CD14-positive monocyte (primary cell): ENCODE measurements at regions not wholly inside any gene's neighbourhood (a gene's known extent, or its start where the extent isn't known, plus 50 kb on each side); places are given as distances from the start of the nearest gene placed in this dataset.

Experiments
- DNase-seq, 3 donors: peaks; one replicate each; pipeline ENCODE4 v3.0.0-alpha.2; 2011 to 2022
- H2AFZ ChIP-seq: 2 replicates; pipeline ENCODE4 v1.6.0; 2012; ENCODE audit warnings: mild to moderate bottlenecking, low read depth, low read length, inconsistent platforms; ENCODE audit not compliant: insufficient read depth, poor library complexity, severe bottlenecking
- H3K27ac ChIP-seq, 2 donors: 1 replicate in 1 of 2; 2 replicates in 1 of 2; pipeline ENCODE4 v1.5.1; 2012 to 2013; ENCODE audit warnings: low read length in 2 of 2, control low read depth in 1 of 2, inconsistent platforms in 1 of 2, low read depth in 1 of 2, mild to moderate bottlenecking in 1 of 2
- H3K27me3 ChIP-seq, 2 donors: one replicate each; pipeline versions ENCODE4 v1.6.0 to v1.6.1; 2011 to 2013; ENCODE audit warnings: low read length in 2 of 2; ENCODE audit not compliant: control insufficient read depth in 2 of 2, insufficient read depth in 2 of 2
- H3K36me3 ChIP-seq, 2 donors: replicated peaks in 1 of 2; 1 replicate in 1 of 2; 2 replicates in 1 of 2; pipeline versions ENCODE4 v1.5.1 to v1.6.1; 2012 to 2013; ENCODE audit warnings: low read length in 2 of 2, control low read depth in 1 of 2, inconsistent platforms in 1 of 2, mild to moderate bottlenecking in 1 of 2; ENCODE audit not compliant: insufficient read depth in 2 of 2, control insufficient read depth in 1 of 2
- H3K4me1 ChIP-seq, 2 donors: 1 replicate in 1 of 2; 2 replicates in 1 of 2; pipeline versions ENCODE4 v1.5.1 to v1.6.1; 2012 to 2013; ENCODE audit warnings: low read length in 2 of 2, control low read depth in 1 of 2, inconsistent platforms in 1 of 2, mild to moderate bottlenecking in 1 of 2, moderate library complexity in 1 of 2; ENCODE audit not compliant: insufficient read depth in 2 of 2, control insufficient read depth in 1 of 2
- H3K4me2 ChIP-seq: replicated peaks from 2 replicates; pipeline ENCODE3; 2012; ENCODE audit warnings: low read length, moderate library complexity, mild to moderate bottlenecking; ENCODE audit not compliant: poor library complexity, severe bottlenecking; ENCODE audit errors: extremely low read depth
- H3K4me3 ChIP-seq, 3 experiments: fragments of 200-600 bp in 1 of 3; sonication (generic) in 1 of 3; replicated peaks in 1 of 3; 1 replicate in 2 of 3; 2 replicates in 1 of 3; pipeline ENCODE4 v1.5.1; 2011 to 2013; ENCODE audit warnings: low read length in 3 of 3, mild to moderate bottlenecking in 3 of 3, control low read depth in 2 of 3, low read depth in 2 of 3, inconsistent platforms in 1 of 3, moderate library complexity in 1 of 3
- H3K79me2 ChIP-seq: 2 replicates; pipeline ENCODE4 v1.6.0; 2012; ENCODE audit warnings: mild to moderate bottlenecking, control low read depth, inconsistent platforms, low read length, moderate library complexity; ENCODE audit not compliant: insufficient read depth
- H3K9ac ChIP-seq: 2 replicates; pipeline ENCODE4 v1.6.0; 2017; ENCODE audit warnings: low read length, mild to moderate bottlenecking; ENCODE audit not compliant: insufficient read depth, poor library complexity, severe bottlenecking
- H3K9me3 ChIP-seq, 2 donors: replicated peaks in 1 of 2; 1 replicate in 1 of 2; 2 replicates in 1 of 2; pipeline versions ENCODE4 v1.5.1 to v1.6.1; 2012 to 2013; ENCODE audit warnings: low read length in 2 of 2, control low read depth in 1 of 2; ENCODE audit not compliant: control insufficient read depth in 1 of 2, insufficient read depth in 1 of 2
- H4K20me1 ChIP-seq: 2 replicates; pipeline ENCODE4 v1.6.0; 2012; ENCODE audit warnings: mild to moderate bottlenecking, low read length, control low read depth, moderate library complexity; ENCODE audit not compliant: insufficient read depth
- H3K27ac Mint-ChIP-seq, 7 donors: one replicate each; pipeline ENCODE4 v1.8.0; 2020; ENCODE audit warnings: mild to moderate bottlenecking in 7 of 7, mixed read lengths in 7 of 7, moderate library complexity in 6 of 7, inconsistent platforms in 2 of 7
- H3K27me3 Mint-ChIP-seq, 3 donors: one replicate each; pipeline ENCODE4 v1.8.0; 2021 to 2022; ENCODE audit warnings: low read depth in 3 of 3, mild to moderate bottlenecking in 3 of 3, mixed read lengths in 3 of 3, moderate library complexity in 3 of 3, inconsistent platforms in 1 of 3
- H3K36me3 Mint-ChIP-seq, 2 donors: one replicate each; pipeline ENCODE4 v1.8.0; 2020; ENCODE audit warnings: mixed read lengths in 2 of 2, inconsistent platforms in 1 of 2, mild to moderate bottlenecking in 1 of 2
- H3K4me1 Mint-ChIP-seq: one replicate; pipeline ENCODE4 v1.8.0; 2020; ENCODE audit warnings: mild to moderate bottlenecking, mixed read lengths
- H3K4me3 Mint-ChIP-seq, 2 donors: one replicate each; pipeline ENCODE4 v1.8.0; 2020; ENCODE audit warnings: mild to moderate bottlenecking in 2 of 2, mixed read lengths in 2 of 2, moderate library complexity in 1 of 2
- H3K9me3 Mint-ChIP-seq, 7 donors: one replicate each; pipeline ENCODE4 v1.8.0; 2020 to 2022; ENCODE audit warnings: mixed read lengths in 7 of 7, mild to moderate bottlenecking in 6 of 7, moderate library complexity in 6 of 7, inconsistent platforms in 2 of 7
- CTCF ChIP-seq: fragments of 200-600 bp; IDR thresholded peaks from one replicate; pipeline ENCODE4 v1.8.0; 2022; ENCODE audit warnings: antibody characterized with exemption, mild to moderate bottlenecking
- WGBS: methylation state at CpG from one replicate; pipeline ENCODE4 v1.1.5; 2013; ENCODE audit warnings: missing lambda C conversion rate; ENCODE audit not compliant: insufficient coverage; 5-methylcytosine and 5-hydroxymethylcytosine counted together
- intact Hi-C, 2 donors: fragments of 100-400 bp; cut with micrococcal nuclease; formaldehyde crosslinking; loops; one replicate each; pipeline versions ENCODE4 v1.15.0 to v1.15.1; 2023

GRCh38 chr3:168843481-168843880, 747.8 kb upstream of the GOLIM4 start:
- H3K27ac Mint-ChIP-seq = no peak overlapping the region
- no peak overlapping the region for H3K27ac ChIP-seq
- no peaks in the 10 kb centered on the region for H3K4me1 ChIP-seq
- no peaks in the 10 kb centered on the region for H3K36me3 Mint-ChIP-seq
- no peak overlapping the region for H3K9ac ChIP-seq
- WGBS = no CpG with 5 or more reads among the region's 2 CpGs
- H3K4me3 ChIP-seq = no peak overlapping the region
- no peak overlapping the region for H2AFZ ChIP-seq
- no peak for DNase-seq
- no peaks in the 10 kb centered on the region for H3K9me3 ChIP-seq
- H3K4me3 Mint-ChIP-seq = no peak overlapping the region
- TF ChIP-seq CTCF = no peak
- no peaks in the 10 kb centered on the region for H3K27me3 ChIP-seq
- no peaks in the 10 kb centered on the region for H3K36me3 ChIP-seq
- peaks cover 0 to 2% (median 0%) of the 10 kb centered on the region in 7 donors for H3K9me3 Mint-ChIP-seq
- H3K4me2 ChIP-seq = no peak overlapping the region
- H3K27me3 Mint-ChIP-seq = peaks cover 2 to 5% (median 2%) of the 10 kb centered on the region in 3 donors
- H4K20me1 ChIP-seq = no peaks in the 10 kb centered on the region
- intact Hi-C loops = no loop called here
- no peaks in the 10 kb centered on the region for H3K79me2 ChIP-seq
- H3K4me1 Mint-ChIP-seq = peaks cover 6% of the 10 kb centered on the region

- Mint-ChIP-seq H3K36me3 (no peaks in the 10 kb centered on the region), H3K27ac (no peak overlapping the region), H3K4me1 (no peaks in the 10 kb centered on the region), H3K27me3 (peaks cover 0 to 3% (median 0%) of the 10 kb centered on the region in 3 donors), H3K4me3 (no peak overlapping the region), H3K9me3 (peaks cover 0 to 2% (median 0%) of the 10 kb centered on the region in 7 donors)
- H3K27ac ChIP-seq = no peak overlapping the region
- no peaks in the 10 kb centered on the region for H3K4me1 ChIP-seq
- H3K79me2 ChIP-seq = no peaks in the 10 kb centered on the region
- WGBS = no CpG with 5 or more reads among the region's 1 CpG
- intact Hi-C loops = no loop called here
- no peak overlapping the region for H2AFZ ChIP-seq
- no peaks in the 10 kb centered on the region for H3K27me3 ChIP-seq
- no peak overlapping the region for H3K4me3 ChIP-seq
- no peak for DNase-seq
- H3K9ac ChIP-seq = no peak overlapping the region
- no peak overlapping the region for H3K4me2 ChIP-seq
- H3K9me3 ChIP-seq = no peaks in the 10 kb centered on the region
- H4K20me1 ChIP-seq = no peaks in the 10 kb centered on the region
- TF ChIP-seq CTCF = no peak
- H3K36me3 ChIP-seq = no peaks in the 10 kb centered on the region
These were observed 743.9 kb upstream of the GOLIM4 start for GRCh38 chr3:168839653-168840052.
